DMS79 (cell line): ENCODE measurements at regions not wholly inside any gene's neighbourhood (a gene's known extent, or its start where the extent isn't known, plus 50 kb on each side); places are given as distances from the start of the nearest gene placed in this dataset.

Experiments used
- DNase-seq: peaks from one replicate; lab custom pipeline; 2025; lab: John Stamatoyannopoulos, UW

- no peak for DNase-seq
Measured at GRCh38 chr3:139732729-139733128, 55.0 kb upstream of the NMNAT3 start.

- no peak for DNase-seq
Measured at GRCh38 chr3:139729300-139729699, 51.5 kb upstream of the NMNAT3 start.

- DNase-seq, result no peak
Measured at GRCh38 chr3:139728414-139728813, 50.6 kb upstream of the NMNAT3 start.
